Fibroblast of mammary gland (primary cell): ENCODE measurements at regions not wholly inside any gene's neighbourhood (a gene's known extent, or its start where the extent isn't known, plus 50 kb on each side); places are given as distances from the start of the nearest gene placed in this dataset.

ENCODE experiments used
- DNase-seq: peaks from one replicate; pipeline ENCODE4 v3.0.0-alpha.2; 2010; ENCODE audit warnings: low read depth
- H3K4me3 ChIP-seq: 2 replicates; pipeline ENCODE4 v1.5.1; 2011; ENCODE audit warnings: low read depth, mild to moderate bottlenecking, low read length, moderate library complexity; ENCODE audit not compliant: control insufficient read depth
- CTCF ChIP-seq: conservative IDR thresholded peaks from 2 replicates; pipeline ENCODE4 v1.5.1; 2011; ENCODE audit warnings: low read depth, low read length, inconsistent platforms; ENCODE audit not compliant: control insufficient read depth, insufficient read depth

- H3K4me3 ChIP-seq: no peak overlapping the region
- TF ChIP-seq CTCF: no peak
- DNase-seq: no peak
Measured at GRCh38 chr17:28268610-28269313, 50.2 kb upstream of the TMEM97 start.
